ENCODE measurements at regions not wholly inside any gene's neighbourhood (a gene's known extent, or its start where the extent isn't known, plus 50 kb on each side); places are given as distances from the start of the nearest gene placed in this dataset.

DNA sequence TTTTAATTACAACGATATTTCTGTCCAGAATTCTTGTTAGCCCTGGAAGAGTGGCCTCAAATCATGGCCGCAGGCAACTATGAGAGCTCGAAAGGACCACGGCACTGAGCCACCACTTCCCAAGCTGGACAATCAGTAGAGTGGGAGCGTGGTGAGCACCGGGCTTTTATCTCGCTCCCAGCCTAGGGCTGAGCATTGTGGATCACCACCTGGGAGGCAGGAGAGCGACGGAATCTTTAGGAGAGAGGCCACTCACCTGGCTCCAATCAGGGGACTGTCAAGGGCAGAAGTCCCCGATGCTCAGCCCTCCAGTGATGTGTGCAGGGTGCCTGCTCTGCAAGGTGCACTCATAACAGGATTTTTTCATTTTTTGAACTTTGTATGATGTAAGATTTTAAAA, 377.1 kb upstream of the B3GAT1 start:
- TF ChIP-seq ZFX (IDR thresholded peaks at IDR 0.05) = no peak
- TF ChIP-seq POLR2AphosphoS5 (IDR thresholded peaks at IDR 0.05; ENCODE audit: low read depth, low read length) = no peak
- TF ChIP-seq, protein P1, sequence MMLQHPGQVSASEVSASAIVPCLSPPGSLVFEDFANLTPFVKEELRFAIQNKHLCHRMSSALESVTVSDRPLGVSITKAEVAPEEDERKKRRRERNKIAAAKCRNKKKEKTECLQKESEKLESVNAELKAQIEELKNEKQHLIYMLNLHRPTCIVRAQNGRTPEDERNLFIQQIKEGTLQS (IDR thresholded peaks at IDR 0.05) = no peak
- TF ChIP-seq, protein P2, sequence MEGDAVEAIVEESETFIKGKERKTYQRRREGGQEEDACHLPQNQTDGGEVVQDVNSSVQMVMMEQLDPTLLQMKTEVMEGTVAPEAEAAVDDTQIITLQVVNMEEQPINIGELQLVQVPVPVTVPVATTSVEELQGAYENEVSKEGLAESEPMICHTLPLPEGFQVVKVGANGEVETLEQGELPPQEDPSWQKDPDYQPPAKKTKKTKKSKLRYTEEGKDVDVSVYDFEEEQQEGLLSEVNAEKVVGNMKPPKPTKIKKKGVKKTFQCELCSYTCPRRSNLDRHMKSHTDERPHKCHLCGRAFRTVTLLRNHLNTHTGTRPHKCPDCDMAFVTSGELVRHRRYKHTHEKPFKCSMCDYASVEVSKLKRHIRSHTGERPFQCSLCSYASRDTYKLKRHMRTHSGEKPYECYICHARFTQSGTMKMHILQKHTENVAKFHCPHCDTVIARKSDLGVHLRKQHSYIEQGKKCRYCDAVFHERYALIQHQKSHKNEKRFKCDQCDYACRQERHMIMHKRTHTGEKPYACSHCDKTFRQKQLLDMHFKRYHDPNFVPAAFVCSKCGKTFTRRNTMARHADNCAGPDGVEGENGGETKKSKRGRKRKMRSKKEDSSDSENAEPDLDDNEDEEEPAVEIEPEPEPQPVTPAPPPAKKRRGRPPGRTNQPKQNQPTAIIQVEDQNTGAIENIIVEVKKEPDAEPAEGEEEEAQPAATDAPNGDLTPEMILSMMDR (IDR thresholded peaks at IDR 0.05 in 2 of 3, conservative IDR thresholded peaks at IDR 0.05 in 1 of 3; ENCODE audit: borderline replicate concordance in 1 of 3, insufficient read depth in 1 of 3, low read depth in 2 of 3, low read length in 2 of 3) = no peak
- TF ChIP-seq, protein P3, sequence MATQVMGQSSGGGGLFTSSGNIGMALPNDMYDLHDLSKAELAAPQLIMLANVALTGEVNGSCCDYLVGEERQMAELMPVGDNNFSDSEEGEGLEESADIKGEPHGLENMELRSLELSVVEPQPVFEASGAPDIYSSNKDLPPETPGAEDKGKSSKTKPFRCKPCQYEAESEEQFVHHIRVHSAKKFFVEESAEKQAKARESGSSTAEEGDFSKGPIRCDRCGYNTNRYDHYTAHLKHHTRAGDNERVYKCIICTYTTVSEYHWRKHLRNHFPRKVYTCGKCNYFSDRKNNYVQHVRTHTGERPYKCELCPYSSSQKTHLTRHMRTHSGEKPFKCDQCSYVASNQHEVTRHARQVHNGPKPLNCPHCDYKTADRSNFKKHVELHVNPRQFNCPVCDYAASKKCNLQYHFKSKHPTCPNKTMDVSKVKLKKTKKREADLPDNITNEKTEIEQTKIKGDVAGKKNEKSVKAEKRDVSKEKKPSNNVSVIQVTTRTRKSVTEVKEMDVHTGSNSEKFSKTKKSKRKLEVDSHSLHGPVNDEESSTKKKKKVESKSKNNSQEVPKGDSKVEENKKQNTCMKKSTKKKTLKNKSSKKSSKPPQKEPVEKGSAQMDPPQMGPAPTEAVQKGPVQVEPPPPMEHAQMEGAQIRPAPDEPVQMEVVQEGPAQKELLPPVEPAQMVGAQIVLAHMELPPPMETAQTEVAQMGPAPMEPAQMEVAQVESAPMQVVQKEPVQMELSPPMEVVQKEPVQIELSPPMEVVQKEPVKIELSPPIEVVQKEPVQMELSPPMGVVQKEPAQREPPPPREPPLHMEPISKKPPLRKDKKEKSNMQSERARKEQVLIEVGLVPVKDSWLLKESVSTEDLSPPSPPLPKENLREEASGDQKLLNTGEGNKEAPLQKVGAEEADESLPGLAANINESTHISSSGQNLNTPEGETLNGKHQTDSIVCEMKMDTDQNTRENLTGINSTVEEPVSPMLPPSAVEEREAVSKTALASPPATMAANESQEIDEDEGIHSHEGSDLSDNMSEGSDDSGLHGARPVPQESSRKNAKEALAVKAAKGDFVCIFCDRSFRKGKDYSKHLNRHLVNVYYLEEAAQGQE (IDR thresholded peaks at IDR 0.05; ENCODE audit: low read depth) = no peak
- no peak for TF ChIP-seq YY1 (IDR thresholded peaks at IDR 0.05; ENCODE audit: extremely low read depth, insufficient replicate concordance, low read depth, low read length)
- TF ChIP-seq EGR1 (IDR thresholded peaks at IDR 0.05; ENCODE audit: low read depth) = no peak
- TF ChIP-seq CBX3 (IDR thresholded peaks at IDR 0.05; ENCODE audit: low read depth) = no peak
- no peak for TF ChIP-seq EZH2phosphoT487 (IDR thresholded peaks at IDR 0.05; ENCODE audit: borderline replicate concordance)
- TF ChIP-seq SP1 (IDR thresholded peaks at IDR 0.05; ENCODE audit: low read depth) = no peak
- TF ChIP-seq ZNF274 (IDR thresholded peaks at IDR 0.05; ENCODE audit: low read depth, low read length) = no peak
- no peak for TF ChIP-seq EZH2 (IDR thresholded peaks at IDR 0.05)
- DNase-seq (ENCODE audit: low read depth, low spot score) (no peak), ATAC-seq (no peak)
- H3K9me2 ChIP-seq (ENCODE audit: insufficient read depth) = no peaks in the 10 kb centered on the region
- H3K27me3 ChIP-seq (ENCODE audit: insufficient read depth, low read length) = peaks cover 32% of the 10 kb centered on the region
- H3K27ac ChIP-seq (ENCODE audit: low read depth, low read length) = no peak overlapping the region
- intact Hi-C loops (cut with micrococcal nuclease) = no loop called here
- no peaks in the 10 kb centered on the region for H3K79me2 ChIP-seq (ENCODE audit: insufficient read depth, low read length)
- H3K9me3 ChIP-seq (ENCODE audit: control insufficient read depth in 1 of 2, insufficient read depth in 1 of 2, low read depth in 1 of 2, low read length in 2 of 2) = no peaks in the 10 kb centered on the region
- H3K4me1 ChIP-seq (ENCODE audit: control insufficient read depth in 1 of 2, insufficient read depth in 2 of 2, low read length in 2 of 2) = no peaks in the 10 kb centered on the region
- no TSS peak for BruUV-seq (replicated peaks)
- no peak overlapping the region for H3K9ac ChIP-seq (ENCODE audit: low read length)
- H3K4me3 ChIP-seq (replicated peaks in 1 of 2; ENCODE audit: low read depth in 1 of 2, low read length in 2 of 2) = no peak overlapping the region
- POLR2A ChIA-PET = no interaction called here
- RAD21 ChIA-PET (ENCODE audit: low non-redundant PET in 1 of 2, low total read pairs in 2 of 2, uncharacterized antibody in 2 of 2, unreplicated experiment in 2 of 2) = no interaction called here
- CTCF ChIA-PET = no interaction called here
- no peaks in the 10 kb centered on the region for H3K36me3 ChIP-seq (ENCODE audit: control insufficient read depth in 1 of 2, insufficient read depth in 2 of 2, low read length in 2 of 2)
- H3K4me2 ChIP-seq (ENCODE audit: low read length) = no peak overlapping the region
- H4K20me1 ChIP-seq (ENCODE audit: insufficient read depth) = no peaks in the 10 kb centered on the region
- H2AFZ ChIP-seq (ENCODE audit: low read depth, low read length, poor library complexity, severe bottlenecking) = no peak overlapping the region

Measured in HCT116 (cell line).